Spleen (tissue), 7 donors: ENCODE measurements at regions not wholly inside any gene's neighbourhood (a gene's known extent, or its start where the extent isn't known, plus 50 kb on each side); places are given as distances from the start of the nearest gene placed in this dataset.

Source experiments
- POLR2A ChIP-seq, 3 donors: fragments of 450-650 bp; IDR thresholded peaks; one replicate each; pipeline ENCODE4 v1.5.1; 2017; ENCODE audit warnings: antibody characterized with exemption in 3 of 3, mild to moderate bottlenecking in 1 of 3
- POLR2AphosphoS5 ChIP-seq, 3 donors: sonication (generic); formaldehyde crosslinking; IDR thresholded peaks; one replicate each; pipeline ENCODE4 v1.5.1; 2017; ENCODE audit warnings: antibody characterized with exemption in 3 of 3
- TF ChIP-seq, protein P1 (sequence below), 11 experiments: fragments of 200-600 bp in 7 of 11; fragments of 450-650 bp in 4 of 11; sonication (generic) in 4 of 11; IDR thresholded peaks in 8 of 11; conservative IDR thresholded peaks in 3 of 11; 1 replicate in 7 of 11; 2 replicates in 4 of 11; pipeline versions ENCODE4 v1.4.0 to v1.8.0; 2016 to 2021; ENCODE audit warnings: antibody characterized with exemption in 11 of 11, inconsistent platforms in 4 of 11, mild to moderate bottlenecking in 1 of 11
- donor health status: DM: no; HTN: no; CAD: no; lungs with moderate emphysema.
- donor health status: DM: no; HTN: no; CAD: no.
- donor health status: DM: no; HTN: no; CAD: no.

DNA sequence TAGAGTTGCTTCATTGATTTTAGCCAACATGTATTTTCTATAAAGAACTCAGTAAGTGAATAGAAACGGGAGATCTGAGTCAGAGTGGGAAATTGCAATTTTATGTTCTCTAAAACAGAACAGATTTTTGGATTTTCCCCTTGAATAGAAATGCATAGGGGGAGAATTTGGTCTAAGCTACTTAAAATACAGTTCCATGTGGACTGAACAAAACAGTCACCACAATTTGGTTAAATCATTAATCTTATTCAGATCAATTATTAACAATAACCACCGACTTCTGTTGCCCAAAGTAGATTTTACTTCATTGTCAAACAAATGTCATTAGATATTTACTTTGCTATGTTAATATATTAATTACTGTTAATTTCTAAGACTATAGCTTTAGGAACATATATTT, 107.7 kb downstream of the SCG2 start:
- TF ChIP-seq POLR2A (IDR thresholded peaks at IDR 0.05) (no peak), POLR2AphosphoS5 (IDR thresholded peaks at IDR 0.05) (no peak)
- TF ChIP-seq, protein P1, sequence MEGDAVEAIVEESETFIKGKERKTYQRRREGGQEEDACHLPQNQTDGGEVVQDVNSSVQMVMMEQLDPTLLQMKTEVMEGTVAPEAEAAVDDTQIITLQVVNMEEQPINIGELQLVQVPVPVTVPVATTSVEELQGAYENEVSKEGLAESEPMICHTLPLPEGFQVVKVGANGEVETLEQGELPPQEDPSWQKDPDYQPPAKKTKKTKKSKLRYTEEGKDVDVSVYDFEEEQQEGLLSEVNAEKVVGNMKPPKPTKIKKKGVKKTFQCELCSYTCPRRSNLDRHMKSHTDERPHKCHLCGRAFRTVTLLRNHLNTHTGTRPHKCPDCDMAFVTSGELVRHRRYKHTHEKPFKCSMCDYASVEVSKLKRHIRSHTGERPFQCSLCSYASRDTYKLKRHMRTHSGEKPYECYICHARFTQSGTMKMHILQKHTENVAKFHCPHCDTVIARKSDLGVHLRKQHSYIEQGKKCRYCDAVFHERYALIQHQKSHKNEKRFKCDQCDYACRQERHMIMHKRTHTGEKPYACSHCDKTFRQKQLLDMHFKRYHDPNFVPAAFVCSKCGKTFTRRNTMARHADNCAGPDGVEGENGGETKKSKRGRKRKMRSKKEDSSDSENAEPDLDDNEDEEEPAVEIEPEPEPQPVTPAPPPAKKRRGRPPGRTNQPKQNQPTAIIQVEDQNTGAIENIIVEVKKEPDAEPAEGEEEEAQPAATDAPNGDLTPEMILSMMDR (IDR thresholded peaks at IDR 0.05 in 8 of 11, conservative IDR thresholded peaks at IDR 0.05 in 3 of 11): no peak
